Body of pancreas (tissue), 4 donors: ENCODE measurements at regions not wholly inside any gene's neighbourhood (a gene's known extent, or its start where the extent isn't known, plus 50 kb on each side); places are given as distances from the start of the nearest gene placed in this dataset.

Source experiments
- POLR2A ChIP-seq, 3 donors: fragments of 450-650 bp; IDR thresholded peaks; one replicate each; pipeline ENCODE4 v1.6.1; 2016; ENCODE audit warnings: antibody characterized with exemption in 3 of 3, mild to moderate bottlenecking in 2 of 3
- TF ChIP-seq, protein P1 (sequence below), 7 experiments: fragments of 450-650 bp in 4 of 7; fragments of 200-600 bp in 3 of 7; sonication (generic) in 3 of 7; IDR thresholded peaks; one replicate each; pipeline ENCODE4 v1.5.1; 2016 to 2019; ENCODE audit warnings: antibody characterized with exemption in 7 of 7

- TF ChIP-seq, protein P1, sequence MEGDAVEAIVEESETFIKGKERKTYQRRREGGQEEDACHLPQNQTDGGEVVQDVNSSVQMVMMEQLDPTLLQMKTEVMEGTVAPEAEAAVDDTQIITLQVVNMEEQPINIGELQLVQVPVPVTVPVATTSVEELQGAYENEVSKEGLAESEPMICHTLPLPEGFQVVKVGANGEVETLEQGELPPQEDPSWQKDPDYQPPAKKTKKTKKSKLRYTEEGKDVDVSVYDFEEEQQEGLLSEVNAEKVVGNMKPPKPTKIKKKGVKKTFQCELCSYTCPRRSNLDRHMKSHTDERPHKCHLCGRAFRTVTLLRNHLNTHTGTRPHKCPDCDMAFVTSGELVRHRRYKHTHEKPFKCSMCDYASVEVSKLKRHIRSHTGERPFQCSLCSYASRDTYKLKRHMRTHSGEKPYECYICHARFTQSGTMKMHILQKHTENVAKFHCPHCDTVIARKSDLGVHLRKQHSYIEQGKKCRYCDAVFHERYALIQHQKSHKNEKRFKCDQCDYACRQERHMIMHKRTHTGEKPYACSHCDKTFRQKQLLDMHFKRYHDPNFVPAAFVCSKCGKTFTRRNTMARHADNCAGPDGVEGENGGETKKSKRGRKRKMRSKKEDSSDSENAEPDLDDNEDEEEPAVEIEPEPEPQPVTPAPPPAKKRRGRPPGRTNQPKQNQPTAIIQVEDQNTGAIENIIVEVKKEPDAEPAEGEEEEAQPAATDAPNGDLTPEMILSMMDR (IDR thresholded peaks at IDR 0.05): no peak
- TF ChIP-seq POLR2A (IDR thresholded peaks at IDR 0.05): no peak
Observed at GRCh38 chr7:153100691-153101237, 341.2 kb downstream of the ACTR3B start.
